Left lung (tissue), 4 donors: ENCODE measurements at regions not wholly inside any gene's neighbourhood (a gene's known extent, or its start where the extent isn't known, plus 50 kb on each side); places are given as distances from the start of the nearest gene placed in this dataset.

Experiments
- ATAC-seq: fragments of 200-7000 bp; cut with Tn5 transposase; one replicate; pipeline ENCODE4 v1.9.1; 2020; ENCODE audit warnings: moderate library complexity
- DNase-seq, 4 donors: peaks; one replicate each; pipeline ENCODE4 v3.0.0-alpha.2; 2013 to 2020
- H3K27ac ChIP-seq, 2 donors: fragments of 200-600 bp; sonication (generic) in 1 of 2; one replicate each; pipeline versions ENCODE4 v1.5.0 to v1.8.0; 2020 to 2021
- H3K27me3 ChIP-seq, 2 donors: fragments of 200-600 bp; sonication (generic) in 1 of 2; one replicate each; pipeline versions ENCODE4 v1.5.0 to v1.8.0; 2020 to 2021
- H3K36me3 ChIP-seq, 2 donors: fragments of 200-600 bp; sonication (generic) in 1 of 2; one replicate each; pipeline versions ENCODE4 v1.5.0 to v1.8.0; 2020 to 2021
- H3K4me1 ChIP-seq, 2 donors: fragments of 200-600 bp; one replicate each; pipeline ENCODE4 v1.8.0; 2021
- H3K4me3 ChIP-seq, 2 donors: fragments of 200-600 bp; sonication (generic) in 1 of 2; one replicate each; pipeline versions ENCODE4 v1.5.0 to v1.8.0; 2020 to 2021; ENCODE audit warnings: mild to moderate bottlenecking in 1 of 2
- H3K9me3 ChIP-seq, 2 donors: fragments of 200-600 bp; sonication (generic) in 1 of 2; one replicate each; pipeline versions ENCODE4 v1.5.0 to v1.8.0; 2020 to 2021
- CTCF ChIP-seq, 2 donors: fragments of 200-600 bp; sonication (generic) in 1 of 2; IDR thresholded peaks; one replicate each; pipeline versions ENCODE4 v1.5.0 to v1.8.0; 2021; ENCODE audit warnings: antibody characterized with exemption in 2 of 2
- intact Hi-C, 2 donors: fragments of 100-400 bp; cut with DNase I; formaldehyde crosslinking; loops; one replicate each; pipeline versions ENCODE4 v1.11.2 to v1.14.2; 2022
- donor health status: DM: no; HTN: yes; CAD: no.
- donor health status: DM: no; HTN: no; CAD: no.

GRCh38 chr15:31545257-31545656 lies 218.6 kb downstream of the KLF13 start:
- Histone ChIP-seq H3K4me3 (no peak overlapping the region), H3K36me3 (no peaks in the 10 kb centered on the region), H3K4me1 (no peaks in the 10 kb centered on the region), H3K27ac (no peak overlapping the region), H3K9me3 (no peaks in the 10 kb centered on the region), H3K27me3 (no peaks in the 10 kb centered on the region)
- ATAC-seq, result no peak
- no peak for TF ChIP-seq CTCF (IDR thresholded peaks at IDR 0.05)
- intact Hi-C loops, result no loop called here
- DNase-seq, result no peak

- Histone ChIP-seq H3K4me3 (no peak overlapping the region), H3K27ac (no peak overlapping the region), H3K36me3 (no peaks in the 10 kb centered on the region), H3K9me3 (no peaks in the 10 kb centered on the region), H3K4me1 (no peaks in the 10 kb centered on the region), H3K27me3 (no peaks in the 10 kb centered on the region)
- DNase-seq, result no peak
- ATAC-seq, result no peak
- intact Hi-C loops, result no loop called here
- TF ChIP-seq CTCF (IDR thresholded peaks at IDR 0.05), result no peak
Measured at GRCh38 chr15:31550211-31550977, 223.8 kb downstream of the KLF13 start.

- no peak for ATAC-seq
- DNase-seq, result no peak
Measured at GRCh38 chr15:31551323-31551722, 224.7 kb downstream of the KLF13 start.

GRCh38 chr15:31552482-31553099 lies 226.0 kb downstream of the KLF13 start:
- DNase-seq (no peak), ATAC-seq (no peak)
- no peak overlapping the region for H3K4me3 ChIP-seq
- H3K27ac ChIP-seq, result no peak overlapping the region
- no peak for TF ChIP-seq CTCF (IDR thresholded peaks at IDR 0.05)
- no peaks in the 10 kb centered on the region for H3K27me3 ChIP-seq
- H3K9me3 ChIP-seq, result no peaks in the 10 kb centered on the region
- no peaks in the 10 kb centered on the region for H3K4me1 ChIP-seq
- intact Hi-C loops, result no loop called here
- H3K36me3 ChIP-seq, result no peaks in the 10 kb centered on the region

More at GRCh38 chr15:31551323-31551722, 224.7 kb downstream of the KLF13 start:
- Histone ChIP-seq H3K27ac (no peak overlapping the region), H3K36me3 (no peaks in the 10 kb centered on the region), H3K4me3 (no peak overlapping the region), H3K27me3 (no peaks in the 10 kb centered on the region), H3K4me1 (no peaks in the 10 kb centered on the region), H3K9me3 (no peaks in the 10 kb centered on the region)
- intact Hi-C loops, result no loop called here
- TF ChIP-seq CTCF (IDR thresholded peaks at IDR 0.05), result no peak

- H3K27me3 ChIP-seq, result no peaks in the 10 kb centered on the region
- ATAC-seq (peak; percentile 73), DNase-seq (peak; percentile 5 to 79 (median 53))
- H3K27ac ChIP-seq, result no peak overlapping the region
- H3K9me3 ChIP-seq, result no peaks in the 10 kb centered on the region
- TF ChIP-seq CTCF (IDR thresholded peaks at IDR 0.05), result no peak
- no peaks in the 10 kb centered on the region for H3K4me1 ChIP-seq
- intact Hi-C loops, result no loop called here
- no peaks in the 10 kb centered on the region for H3K36me3 ChIP-seq
- H3K4me3 ChIP-seq, result no peak overlapping the region
Measured at GRCh38 chr15:31554261-31554660, 227.6 kb downstream of the KLF13 start.
